ENCODE measurements at regions not wholly inside any gene's neighbourhood (a gene's known extent, or its start where the extent isn't known, plus 50 kb on each side); places are given as distances from the start of the nearest gene placed in this dataset.

DNA sequence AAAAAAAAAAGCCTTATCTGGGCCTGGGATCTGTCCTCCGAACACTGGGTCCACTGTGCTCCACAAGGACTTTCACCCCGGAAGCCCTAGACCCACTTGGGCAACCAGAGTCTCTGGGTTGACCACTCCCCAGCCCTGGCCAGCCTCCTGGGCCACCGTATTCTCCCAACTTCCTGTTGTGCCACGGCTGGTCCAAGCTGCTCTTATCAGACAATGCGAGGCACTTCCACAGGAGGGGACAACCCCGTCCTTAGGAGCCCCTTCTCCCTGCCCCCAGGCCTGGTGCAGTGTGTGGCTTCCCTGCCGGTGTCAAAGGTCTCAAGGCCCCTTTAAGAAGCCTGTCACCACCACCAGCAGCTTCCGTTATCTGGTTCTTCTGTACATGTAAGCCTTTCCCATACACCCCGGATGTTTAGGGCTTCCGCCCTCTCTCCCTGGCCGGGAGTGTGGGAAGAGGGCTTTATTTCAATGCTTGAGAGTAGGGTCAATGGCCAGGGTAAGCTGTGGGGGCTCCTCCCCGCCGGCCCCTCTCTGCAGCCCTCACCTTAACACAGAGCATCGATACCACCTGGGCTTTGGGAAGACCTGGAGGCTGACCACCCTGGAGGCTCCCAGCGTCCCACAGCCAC, 313.0 kb downstream of the SEC14L1 start (continued):
- TF ChIP-seq ZNF407 (IDR thresholded peaks at IDR 0.05; ENCODE audit: low read depth) (peak; percentile 89), HMGN3 (IDR thresholded peaks at IDR 0.05; ENCODE audit: borderline replicate concordance, extremely low read depth, insufficient read length, low read depth, low read length) (no peak), ZFP30 (CRISPR knock-in tag; IDR thresholded peaks at IDR 0.05; ENCODE audit: borderline replicate concordance) (no peak), HMG20A (CRISPR knock-in tag; conservative IDR thresholded peaks at IDR 0.05) (no peak), MIER1 (IDR thresholded peaks at IDR 0.05; ENCODE audit: low read depth) (no peak), SMAD3 (CRISPR knock-in tag; conservative IDR thresholded peaks at IDR 0.05) (no peak), L3MBTL2 (IDR thresholded peaks at IDR 0.05) (peak; percentile 31; the same call in 1 of the 2 replicates), RFX1 (IDR thresholded peaks at IDR 0.05) (no peak), PHF8 (IDR thresholded peaks at IDR 0.05; ENCODE audit: borderline replicate concordance, low read length) (peak; percentile 24; the same call in 1 of the 2 replicates), MTA1 (IDR thresholded peaks at IDR 0.05; ENCODE audit: borderline replicate concordance) (0 out of 2 replicates have a peak, but pooled peaks have one; percentile 13), FOXJ3 (CRISPR knock-in tag; IDR thresholded peaks at IDR 0.05) (no peak), RAD21 (CRISPR knock-in tag; conservative IDR thresholded peaks at IDR 0.05 in 1 of 2, IDR thresholded peaks at IDR 0.05 in 1 of 2) (peak in 1 of 2 experiments; percentile 19; a peak in 2 of 4 replicates)
- TF ChIP-seq, protein P1, sequence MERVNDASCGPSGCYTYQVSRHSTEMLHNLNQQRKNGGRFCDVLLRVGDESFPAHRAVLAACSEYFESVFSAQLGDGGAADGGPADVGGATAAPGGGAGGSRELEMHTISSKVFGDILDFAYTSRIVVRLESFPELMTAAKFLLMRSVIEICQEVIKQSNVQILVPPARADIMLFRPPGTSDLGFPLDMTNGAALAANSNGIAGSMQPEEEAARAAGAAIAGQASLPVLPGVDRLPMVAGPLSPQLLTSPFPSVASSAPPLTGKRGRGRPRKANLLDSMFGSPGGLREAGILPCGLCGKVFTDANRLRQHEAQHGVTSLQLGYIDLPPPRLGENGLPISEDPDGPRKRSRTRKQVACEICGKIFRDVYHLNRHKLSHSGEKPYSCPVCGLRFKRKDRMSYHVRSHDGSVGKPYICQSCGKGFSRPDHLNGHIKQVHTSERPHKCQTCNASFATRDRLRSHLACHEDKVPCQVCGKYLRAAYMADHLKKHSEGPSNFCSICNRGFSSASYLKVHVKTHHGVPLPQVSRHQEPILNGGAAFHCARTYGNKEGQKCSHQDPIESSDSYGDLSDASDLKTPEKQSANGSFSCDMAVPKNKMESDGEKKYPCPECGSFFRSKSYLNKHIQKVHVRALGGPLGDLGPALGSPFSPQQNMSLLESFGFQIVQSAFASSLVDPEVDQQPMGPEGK (CRISPR knock-in tag; IDR thresholded peaks at IDR 0.05; ENCODE audit: borderline replicate concordance), result no peak
- TF ChIP-seq, protein P2, sequence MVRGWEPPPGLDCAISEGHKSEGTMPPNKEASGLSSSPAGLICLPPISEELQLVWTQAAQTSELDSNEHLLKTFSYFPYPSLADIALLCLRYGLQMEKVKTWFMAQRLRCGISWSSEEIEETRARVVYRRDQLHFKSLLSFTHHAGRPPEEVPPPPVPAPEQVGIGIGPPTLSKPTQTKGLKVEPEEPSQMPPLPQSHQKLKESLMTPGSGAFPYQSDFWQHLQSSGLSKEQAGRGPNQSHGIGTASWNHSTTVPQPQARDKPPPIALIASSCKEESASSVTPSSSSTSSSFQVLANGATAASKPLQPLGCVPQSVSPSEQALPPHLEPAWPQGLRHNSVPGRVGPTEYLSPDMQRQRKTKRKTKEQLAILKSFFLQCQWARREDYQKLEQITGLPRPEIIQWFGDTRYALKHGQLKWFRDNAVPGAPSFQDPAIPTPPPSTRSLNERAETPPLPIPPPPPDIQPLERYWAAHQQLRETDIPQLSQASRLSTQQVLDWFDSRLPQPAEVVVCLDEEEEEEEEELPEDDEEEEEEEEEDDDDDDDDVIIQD (CRISPR knock-in tag; IDR thresholded peaks at IDR 0.05), result no peak
